ENCODE measurements at regions not wholly inside any gene's neighbourhood (a gene's known extent, or its start where the extent isn't known, plus 50 kb on each side); places are given as distances from the start of the nearest gene placed in this dataset.
A peak's percentile ranks its signal among the peaks of the same experiment; 100 is the strongest.

GRCh38 chr3:99186016-99186415 lies 284.5 kb upstream of the DCBLD2 start:
- DNase-seq (ENCODE audit: low read depth, low spot score): no peak
- no peak for TF ChIP-seq CTCF (IDR thresholded peaks at IDR 0.05; ENCODE audit: low read depth, low read length)
- ChIA-PET POLR2A (no interaction called here), CTCF (interaction anchor here (1.9 kb wide), 1 partner anchor 13 kb away, joined by 17 read pairs; no protein-coding TSS in a partner anchor)
- H3K27ac ChIP-seq (ENCODE audit: low read depth, low read length): no peak overlapping the region
- H3K27me3 ChIP-seq (ENCODE audit: control insufficient read depth, insufficient read depth, low read length): no peaks in the 10 kb centered on the region
- H3K9me3 ChIP-seq (ENCODE audit: control insufficient read depth, insufficient read depth, low read length): no peaks in the 10 kb centered on the region; the same call in 1 of the 2 replicates
- no peak overlapping the region for H3K4me3 ChIP-seq (ENCODE audit: low read depth, low read length)

- no peak for TF ChIP-seq CTCF (IDR thresholded peaks at IDR 0.05; ENCODE audit: low read depth, low read length)
- H3K4me3 ChIP-seq (ENCODE audit: low read depth, low read length): no peak overlapping the region
- no peak for DNase-seq (ENCODE audit: low read depth, low spot score)
- no peak overlapping the region for H3K27ac ChIP-seq (ENCODE audit: low read depth, low read length)
- ChIA-PET CTCF (interaction anchor here (0.5 to 4.1 kb wide), 3 partner anchors 153 to 612 kb away, joined by 3 to 87 read pairs (median 3); no protein-coding TSS in a partner anchor), POLR2A (no interaction called here)
- H3K27me3 ChIP-seq (ENCODE audit: control insufficient read depth, insufficient read depth, low read length): no peaks in the 10 kb centered on the region
- no peaks in the 10 kb centered on the region for H3K9me3 ChIP-seq (ENCODE audit: control insufficient read depth, insufficient read depth, low read length)
Observed at GRCh38 chr3:99176169-99176964, 274.9 kb upstream of the DCBLD2 start.

- Histone ChIP-seq H3K27ac (ENCODE audit: low read depth, low read length) (no peak overlapping the region), H3K4me3 (ENCODE audit: low read depth, low read length) (no peak overlapping the region), H3K27me3 (ENCODE audit: control insufficient read depth, insufficient read depth, low read length) (no peaks in the 10 kb centered on the region), H3K9me3 (ENCODE audit: control insufficient read depth, insufficient read depth, low read length) (no peaks in the 10 kb centered on the region)
- TF ChIP-seq CTCF (IDR thresholded peaks at IDR 0.05; ENCODE audit: low read depth, low read length): no peak
- POLR2A ChIA-PET: no interaction called here
- CTCF ChIA-PET: interaction anchor here (0.7 to 4.1 kb wide), 3 partner anchors 12 to 181 kb away, joined by 3 to 87 read pairs (median 42); no protein-coding TSS in a partner anchor
- no peak for DNase-seq (ENCODE audit: low read depth, low spot score)
Observed at GRCh38 chr3:99175276-99175812, 273.8 kb upstream of the DCBLD2 start.

- Histone ChIP-seq H3K9me3 (ENCODE audit: control insufficient read depth, insufficient read depth, low read length) (no peaks in the 10 kb centered on the region), H3K27ac (ENCODE audit: low read depth, low read length) (no peak overlapping the region), H3K27me3 (ENCODE audit: control insufficient read depth, insufficient read depth, low read length) (no peaks in the 10 kb centered on the region), H3K4me3 (ENCODE audit: low read depth, low read length) (no peak overlapping the region)
- peak; percentile 97 for TF ChIP-seq CTCF (IDR thresholded peaks at IDR 0.05; ENCODE audit: low read depth, low read length)
- CTCF ChIA-PET: interaction anchor here (0.6 to 4.1 kb wide), 63 partner anchors 10 to 639 kb away, joined by 3 to 87 read pairs (median 4); partner anchors contain the start of gene COL8A1
- peak; percentile 50 for DNase-seq (ENCODE audit: low read depth, low spot score)
- POLR2A ChIA-PET: interaction anchor here (0.6 kb wide), 1 partner anchor 40 kb away, joined by 3 read pairs; no protein-coding TSS in a partner anchor
Observed at GRCh38 chr3:99172736-99173657, 271.5 kb upstream of the DCBLD2 start.

Measured in AG04450 (cell line).